ENCODE measurements at regions not wholly inside any gene's neighbourhood (a gene's known extent, or its start where the extent isn't known, plus 50 kb on each side); places are given as distances from the start of the nearest gene placed in this dataset.

DNA sequence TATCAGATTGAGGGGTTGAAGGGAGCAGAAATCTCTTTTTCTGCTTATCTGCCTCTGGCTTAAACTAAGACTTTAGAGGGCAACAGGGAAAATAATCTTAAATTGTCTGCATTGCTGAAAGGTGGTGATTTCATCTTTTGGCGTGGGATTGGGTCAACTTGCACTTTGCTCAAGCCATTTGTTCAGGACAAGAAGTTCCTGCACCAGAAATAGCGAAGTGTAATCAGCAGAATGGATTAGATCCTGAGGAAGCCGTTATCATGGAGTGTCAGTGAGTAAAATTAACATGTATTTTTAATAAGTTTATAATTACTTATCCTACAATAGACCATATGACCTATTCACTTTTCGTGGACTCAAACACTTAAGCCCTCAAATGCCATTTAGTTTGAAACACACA, 249.3 kb downstream of the CD83 start:
- no peak overlapping the region for H3K27ac ChIP-seq (ENCODE audit: low read depth in 2 of 2, low read length in 1 of 2)
- no peak overlapping the region for H3K4me3 ChIP-seq (ENCODE audit: low read depth in 2 of 2, low read length in 1 of 2)
- ChIA-PET POLR2A (no interaction called here), CTCF (no interaction called here)
- H2AFZ ChIP-seq (ENCODE audit: low read depth): no peak overlapping the region
- TF ChIP-seq ELF1 (IDR thresholded peaks at IDR 0.05) (no peak), JUND (IDR thresholded peaks at IDR 0.05) (no peak), CHD2 (IDR thresholded peaks at IDR 0.05; ENCODE audit: low read length, partially characterized antibody) (no peak), FOXJ3 (CRISPR knock-in tag; IDR thresholded peaks at IDR 0.05) (no peak), TEAD4 (IDR thresholded peaks at IDR 0.05; ENCODE audit: borderline replicate concordance, insufficient read depth) (no peak), RXRA (IDR thresholded peaks at IDR 0.05; ENCODE audit: borderline replicate concordance, low read depth) (no peak), MXI1 (IDR thresholded peaks at IDR 0.05; ENCODE audit: low read depth, low read length) (no peak), FOXM1 (IDR thresholded peaks at IDR 0.05; ENCODE audit: low read depth) (no peak), YY1 (IDR thresholded peaks at IDR 0.05; ENCODE audit: low read depth) (no peak), PBX3 (IDR thresholded peaks at IDR 0.05) (no peak), TAF1 (IDR thresholded peaks at IDR 0.05; ENCODE audit: borderline replicate concordance, low read depth, low read length) (no peak), GATA2 (CRISPR knock-in tag; IDR thresholded peaks at IDR 0.05) (no peak), SMC3 (IDR thresholded peaks at IDR 0.05; ENCODE audit: low read depth, low read length) (no peak)
- TF ChIP-seq, protein P1, sequence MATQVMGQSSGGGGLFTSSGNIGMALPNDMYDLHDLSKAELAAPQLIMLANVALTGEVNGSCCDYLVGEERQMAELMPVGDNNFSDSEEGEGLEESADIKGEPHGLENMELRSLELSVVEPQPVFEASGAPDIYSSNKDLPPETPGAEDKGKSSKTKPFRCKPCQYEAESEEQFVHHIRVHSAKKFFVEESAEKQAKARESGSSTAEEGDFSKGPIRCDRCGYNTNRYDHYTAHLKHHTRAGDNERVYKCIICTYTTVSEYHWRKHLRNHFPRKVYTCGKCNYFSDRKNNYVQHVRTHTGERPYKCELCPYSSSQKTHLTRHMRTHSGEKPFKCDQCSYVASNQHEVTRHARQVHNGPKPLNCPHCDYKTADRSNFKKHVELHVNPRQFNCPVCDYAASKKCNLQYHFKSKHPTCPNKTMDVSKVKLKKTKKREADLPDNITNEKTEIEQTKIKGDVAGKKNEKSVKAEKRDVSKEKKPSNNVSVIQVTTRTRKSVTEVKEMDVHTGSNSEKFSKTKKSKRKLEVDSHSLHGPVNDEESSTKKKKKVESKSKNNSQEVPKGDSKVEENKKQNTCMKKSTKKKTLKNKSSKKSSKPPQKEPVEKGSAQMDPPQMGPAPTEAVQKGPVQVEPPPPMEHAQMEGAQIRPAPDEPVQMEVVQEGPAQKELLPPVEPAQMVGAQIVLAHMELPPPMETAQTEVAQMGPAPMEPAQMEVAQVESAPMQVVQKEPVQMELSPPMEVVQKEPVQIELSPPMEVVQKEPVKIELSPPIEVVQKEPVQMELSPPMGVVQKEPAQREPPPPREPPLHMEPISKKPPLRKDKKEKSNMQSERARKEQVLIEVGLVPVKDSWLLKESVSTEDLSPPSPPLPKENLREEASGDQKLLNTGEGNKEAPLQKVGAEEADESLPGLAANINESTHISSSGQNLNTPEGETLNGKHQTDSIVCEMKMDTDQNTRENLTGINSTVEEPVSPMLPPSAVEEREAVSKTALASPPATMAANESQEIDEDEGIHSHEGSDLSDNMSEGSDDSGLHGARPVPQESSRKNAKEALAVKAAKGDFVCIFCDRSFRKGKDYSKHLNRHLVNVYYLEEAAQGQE (IDR thresholded peaks at IDR 0.05; ENCODE audit: low read depth, low read length): no peak
- TF ChIP-seq, protein P2, sequence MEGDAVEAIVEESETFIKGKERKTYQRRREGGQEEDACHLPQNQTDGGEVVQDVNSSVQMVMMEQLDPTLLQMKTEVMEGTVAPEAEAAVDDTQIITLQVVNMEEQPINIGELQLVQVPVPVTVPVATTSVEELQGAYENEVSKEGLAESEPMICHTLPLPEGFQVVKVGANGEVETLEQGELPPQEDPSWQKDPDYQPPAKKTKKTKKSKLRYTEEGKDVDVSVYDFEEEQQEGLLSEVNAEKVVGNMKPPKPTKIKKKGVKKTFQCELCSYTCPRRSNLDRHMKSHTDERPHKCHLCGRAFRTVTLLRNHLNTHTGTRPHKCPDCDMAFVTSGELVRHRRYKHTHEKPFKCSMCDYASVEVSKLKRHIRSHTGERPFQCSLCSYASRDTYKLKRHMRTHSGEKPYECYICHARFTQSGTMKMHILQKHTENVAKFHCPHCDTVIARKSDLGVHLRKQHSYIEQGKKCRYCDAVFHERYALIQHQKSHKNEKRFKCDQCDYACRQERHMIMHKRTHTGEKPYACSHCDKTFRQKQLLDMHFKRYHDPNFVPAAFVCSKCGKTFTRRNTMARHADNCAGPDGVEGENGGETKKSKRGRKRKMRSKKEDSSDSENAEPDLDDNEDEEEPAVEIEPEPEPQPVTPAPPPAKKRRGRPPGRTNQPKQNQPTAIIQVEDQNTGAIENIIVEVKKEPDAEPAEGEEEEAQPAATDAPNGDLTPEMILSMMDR (IDR thresholded peaks at IDR 0.05): no peak
- no peaks in the 10 kb centered on the region for H3K9me3 ChIP-seq
- H3K9ac ChIP-seq: no peak overlapping the region
- H3K4me2 ChIP-seq: no peak overlapping the region
- H4K20me1 ChIP-seq (ENCODE audit: insufficient read depth): no peaks in the 10 kb centered on the region
- H3K36me3 ChIP-seq (replicated peaks in 1 of 2; ENCODE audit: control insufficient read depth in 1 of 2, insufficient read depth in 2 of 2, low read length in 1 of 2): no peaks in the 10 kb centered on the region
- WGBS (ENCODE audit: low lambda C conversion rate): 21% methylated on average over 4 of the region's 4 CpGs
- no peaks in the 10 kb centered on the region for H3K9me2 ChIP-seq
- DNase-seq: no peak
- H3K4me1 ChIP-seq (ENCODE audit: control insufficient read depth in 1 of 2, insufficient read depth in 2 of 2, low read depth in 1 of 2, low read length in 1 of 2): no peaks in the 10 kb centered on the region
- no peaks in the 10 kb centered on the region for H3F3A ChIP-seq (replicated peaks; ENCODE audit: insufficient read depth)
- no peaks in the 10 kb centered on the region for H3K27me3 ChIP-seq (ENCODE audit: insufficient read depth)
- H3K79me2 ChIP-seq (ENCODE audit: insufficient read depth): no peaks in the 10 kb centered on the region

Data from SK-N-SH (cell line).